AG08396 (cell line): ENCODE measurements at regions not wholly inside any gene's neighbourhood (a gene's known extent, or its start where the extent isn't known, plus 50 kb on each side); places are given as distances from the start of the nearest gene placed in this dataset.
"Not testable (repeated sequence)": the region's sequence is repeated elsewhere in the genome, so short reads cannot be mapped to it uniquely, and the experiment has no call there.

Experiments
- DNase-seq: peaks from one replicate; pipeline ENCODE4 v3.0.0; 2012; ENCODE audit warnings: low spot score, mixed read lengths

DNA sequence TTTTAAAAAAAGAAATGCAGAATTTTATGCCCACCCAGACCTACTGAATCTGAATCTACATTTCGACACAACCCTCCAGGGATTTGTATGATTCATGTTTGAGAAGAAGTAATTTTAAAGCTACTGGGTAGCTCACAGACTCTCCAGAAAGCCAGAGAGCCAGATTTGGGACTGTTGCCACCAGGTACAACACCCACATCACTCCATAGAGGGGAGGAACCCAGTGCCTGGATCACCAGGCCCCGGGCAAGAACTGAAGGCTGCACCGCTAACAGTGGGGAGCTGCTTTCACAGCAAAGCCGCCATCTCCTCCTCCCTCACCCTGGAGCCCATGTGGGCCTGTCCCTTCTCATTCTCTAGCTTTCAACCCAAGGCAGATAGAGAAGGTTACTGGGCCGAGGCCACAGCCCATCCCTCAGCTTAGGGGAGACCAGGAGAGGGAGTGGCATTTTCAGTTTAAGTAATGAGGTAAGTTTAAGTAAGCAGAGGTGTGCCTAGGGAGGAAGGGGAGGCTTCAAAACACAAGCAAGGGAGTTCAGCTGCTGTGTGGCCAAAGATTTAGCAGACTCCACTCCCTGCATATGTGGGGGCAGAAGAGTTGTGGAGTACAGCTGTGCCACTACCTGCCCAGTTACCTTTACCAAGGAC is 109.8 kb downstream of the IL12A start:
- DNase-seq = no peak

DNA sequence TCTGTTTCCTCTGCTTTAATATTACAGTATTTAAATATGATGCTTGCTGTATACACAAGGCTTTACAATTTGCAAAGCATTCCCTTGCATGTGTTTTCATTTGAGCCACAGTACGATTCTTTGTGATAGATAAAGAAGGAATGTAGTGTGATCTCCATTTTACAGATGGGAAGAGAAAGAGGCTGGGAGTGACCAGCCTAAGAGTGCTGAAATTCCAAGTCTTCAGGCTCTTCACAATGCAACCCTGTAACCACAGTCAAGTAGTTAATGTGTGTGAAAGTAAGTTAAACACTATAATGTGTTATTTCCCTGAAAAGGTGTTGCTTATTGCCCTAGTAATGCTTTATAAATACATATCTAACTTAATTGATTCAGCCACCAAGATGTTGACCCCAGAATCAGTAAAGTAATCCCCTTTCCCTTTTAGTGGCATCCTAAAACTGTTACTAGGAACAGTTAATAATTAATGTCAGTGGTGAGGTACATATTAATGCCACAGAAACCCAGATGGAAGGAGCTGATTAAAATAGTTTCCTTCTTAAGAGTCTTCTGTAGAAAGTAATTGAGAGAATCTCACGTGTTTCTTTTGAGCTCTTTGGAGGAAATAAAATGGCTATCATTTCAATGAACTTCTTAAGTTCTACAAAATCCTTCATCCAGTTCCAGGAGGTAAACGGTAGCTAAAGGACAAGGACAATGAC is 110.4 kb downstream of the IL12A start:
- DNase-seq = no peak

DNA sequence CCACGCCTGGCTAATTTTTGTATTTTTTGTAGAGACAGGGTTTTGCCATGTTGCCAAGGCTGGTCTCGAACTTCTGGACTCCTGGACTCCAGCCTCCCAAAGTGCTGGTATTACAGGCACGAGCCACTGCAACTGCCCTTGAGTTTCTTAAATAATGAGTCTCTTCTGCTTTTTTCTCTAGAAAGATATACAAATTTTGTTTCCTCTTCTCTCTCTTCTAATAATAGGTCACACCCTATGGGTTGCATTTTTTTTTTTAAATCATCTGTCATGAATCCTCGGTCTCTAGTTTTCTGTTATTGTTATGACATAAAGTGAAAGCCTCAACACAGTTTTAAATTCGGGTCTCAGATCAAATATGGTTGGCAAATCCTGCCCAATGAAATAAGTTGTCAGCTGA is 111.2 kb downstream of the IL12A start:
- DNase-seq = no peak

DNA sequence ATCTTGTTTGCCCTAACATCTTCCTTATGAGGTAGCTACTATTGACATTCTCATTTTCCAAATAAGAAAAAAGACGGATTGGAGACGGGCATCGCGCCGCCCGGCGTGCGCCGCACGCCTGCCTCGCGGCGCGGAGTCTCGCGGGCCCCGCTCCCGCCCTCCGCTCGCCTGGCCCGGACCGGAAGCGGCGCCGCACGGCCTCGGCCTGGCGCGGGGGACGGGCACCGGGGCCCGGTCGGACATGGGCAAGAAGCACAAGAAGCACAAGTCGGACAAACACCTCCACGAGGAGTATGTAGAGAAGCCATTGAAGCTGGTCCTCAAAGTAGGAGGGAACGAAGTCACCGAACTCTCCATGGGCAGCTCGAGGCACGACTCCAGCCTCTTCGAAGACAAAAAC is 112.0 kb downstream of the IL12A start:
- no peak for DNase-seq

DNA sequence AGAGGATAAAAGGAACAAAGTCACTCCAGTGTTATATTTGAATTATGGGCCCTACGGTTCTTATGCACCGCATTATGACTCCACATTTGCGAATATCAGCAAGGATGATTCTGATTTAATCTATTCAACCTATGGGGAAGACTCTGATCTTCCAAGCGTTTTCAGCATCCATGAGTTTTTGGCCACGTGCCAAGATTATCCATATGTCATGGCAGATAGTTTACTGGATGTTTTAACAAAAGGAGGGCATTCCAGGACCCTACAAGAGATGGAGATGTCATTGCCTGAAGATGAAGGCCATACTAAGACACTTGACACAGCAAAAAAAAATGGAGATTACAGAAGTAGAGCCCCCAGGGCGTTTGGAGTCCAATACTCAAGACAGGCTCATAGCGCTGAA is 113.4 kb downstream of the IL12A start:
- DNase-seq = not testable (repeated sequence)

DNA sequence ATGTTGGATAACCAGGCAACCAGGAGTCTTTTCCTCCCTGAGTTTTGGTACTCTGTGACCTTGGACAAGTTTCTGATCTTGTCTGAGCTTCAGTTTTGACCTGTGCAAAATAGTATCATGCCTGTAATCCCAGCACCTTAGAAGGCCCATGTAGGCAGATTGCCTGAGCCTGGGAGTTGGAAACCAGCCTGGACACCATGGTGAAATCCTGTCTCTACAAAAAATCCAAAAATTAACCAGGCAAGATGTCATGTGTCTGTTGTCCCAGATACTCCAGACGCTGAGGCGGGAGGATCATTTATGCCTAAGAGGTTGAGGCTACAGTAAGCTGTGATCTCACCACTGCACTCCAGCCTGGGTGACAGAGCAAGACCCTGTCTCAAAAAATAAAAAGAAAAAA is 114.8 kb downstream of the IL12A start:
- no peak for DNase-seq

DNA sequence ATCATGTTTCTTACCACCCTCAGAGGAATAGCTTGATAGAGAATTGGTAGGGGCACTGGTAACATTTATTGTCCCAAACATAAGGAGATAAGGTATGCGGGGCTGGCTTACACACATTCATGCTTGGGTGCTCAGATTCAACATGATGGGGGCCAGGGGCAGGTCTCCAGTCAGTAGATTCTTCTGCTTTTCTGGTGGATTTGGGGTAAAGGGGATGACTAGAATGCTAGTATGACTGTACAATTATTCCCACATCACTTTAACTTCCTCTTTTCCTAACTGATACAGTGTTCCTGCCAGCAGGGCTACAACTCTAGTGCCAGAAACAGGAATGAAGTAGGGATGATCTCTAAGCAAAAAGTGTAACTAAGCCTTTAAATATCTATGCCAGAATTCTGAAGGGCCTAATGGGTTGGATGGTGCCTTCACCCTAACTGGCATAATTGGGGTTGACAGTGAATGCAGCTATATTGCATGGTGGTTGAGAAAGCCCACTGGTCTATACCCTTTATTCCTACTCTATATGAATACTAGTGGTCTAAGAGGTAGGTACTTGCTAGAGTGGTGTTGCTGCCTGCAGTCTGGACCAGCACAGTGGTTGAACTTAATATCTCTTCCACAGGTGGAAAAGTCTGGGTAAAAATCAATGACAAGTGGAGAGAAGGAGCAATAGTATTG is 117.4 kb downstream of the IL12A start:
- no peak for DNase-seq

DNA sequence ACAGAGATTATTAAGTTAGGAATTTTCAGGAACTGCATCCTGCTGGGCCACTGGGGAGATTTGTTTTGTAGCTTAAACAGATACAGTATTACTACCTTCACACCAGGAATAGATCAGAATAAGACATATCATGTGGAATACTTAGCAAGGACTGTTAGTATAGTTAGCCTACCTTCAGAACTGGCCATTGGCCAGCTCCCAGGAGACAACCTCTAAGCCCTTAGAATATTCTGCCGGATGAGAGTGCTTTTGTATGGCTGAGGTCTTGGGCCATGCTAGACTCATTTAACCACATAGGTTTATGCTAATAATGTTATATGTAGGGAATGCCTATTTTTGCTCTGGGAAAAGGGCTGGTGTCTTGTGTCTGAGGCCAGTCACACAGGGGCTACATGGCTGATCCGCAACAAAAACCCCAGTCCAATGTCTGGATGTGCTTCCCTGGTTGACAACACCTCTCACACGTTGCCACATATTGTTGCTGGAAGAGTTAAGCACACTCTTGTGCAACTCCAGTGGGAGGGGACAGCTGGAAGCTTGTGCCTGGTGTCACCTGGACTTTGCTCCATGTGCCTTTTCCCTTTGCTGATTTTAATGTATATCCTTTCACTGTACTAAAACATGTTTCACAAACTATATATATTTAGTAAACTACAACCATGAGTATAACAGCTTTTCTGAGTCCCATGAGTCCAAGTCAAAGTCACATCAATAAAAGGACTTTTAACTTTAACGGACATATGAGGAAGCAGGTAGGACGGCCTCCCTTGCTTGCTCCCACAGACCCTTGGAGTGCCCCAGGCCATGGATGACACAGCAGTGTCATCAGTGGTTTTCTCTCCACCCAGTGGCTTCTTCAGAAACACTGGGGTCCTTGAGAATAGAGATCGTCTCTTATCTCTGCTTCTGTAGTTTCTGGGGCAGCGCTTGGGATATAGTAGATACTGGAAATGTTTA is 118.0 kb upstream of the C3orf80 start:
- DNase-seq = no peak

DNA sequence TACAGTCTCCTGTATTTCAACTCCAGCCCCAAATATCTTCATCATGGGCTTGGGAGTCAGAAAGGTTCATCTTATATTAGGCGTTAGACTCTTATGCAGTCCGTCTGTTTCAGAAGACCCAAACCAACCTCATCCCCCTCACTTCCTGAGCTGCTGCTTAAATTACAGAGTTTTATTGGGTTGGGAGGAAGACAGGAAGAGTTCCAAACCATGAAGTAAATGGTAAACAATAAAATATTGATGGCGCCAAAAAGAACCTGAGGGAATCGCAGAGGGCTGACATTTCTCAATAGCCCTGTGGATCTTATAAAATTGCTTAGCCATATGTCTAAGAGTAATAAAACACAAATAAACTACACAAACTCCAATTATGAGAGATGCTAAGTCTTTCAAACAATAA is 116.9 kb upstream of the C3orf80 start:
- DNase-seq = no peak

DNA sequence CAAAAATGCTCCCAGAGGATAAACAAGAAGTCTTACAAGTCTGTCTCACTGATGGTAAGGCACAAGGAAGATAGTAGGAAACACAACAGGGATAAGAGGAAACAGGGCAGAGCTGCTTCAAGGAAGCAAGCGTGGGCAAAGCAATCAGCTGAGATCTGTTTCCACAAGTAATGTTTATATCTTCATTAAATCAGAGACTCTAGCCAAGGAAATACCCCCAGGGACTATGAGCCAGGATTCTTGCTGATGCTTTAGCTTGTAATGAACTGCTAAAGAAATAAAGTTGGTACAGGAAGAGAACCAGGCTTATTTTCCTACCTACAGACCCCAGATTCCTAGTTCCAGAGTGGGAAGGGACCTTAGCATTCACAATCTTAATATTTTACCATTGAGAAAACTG is 112.7 kb upstream of the C3orf80 start:
- DNase-seq = no peak

DNA sequence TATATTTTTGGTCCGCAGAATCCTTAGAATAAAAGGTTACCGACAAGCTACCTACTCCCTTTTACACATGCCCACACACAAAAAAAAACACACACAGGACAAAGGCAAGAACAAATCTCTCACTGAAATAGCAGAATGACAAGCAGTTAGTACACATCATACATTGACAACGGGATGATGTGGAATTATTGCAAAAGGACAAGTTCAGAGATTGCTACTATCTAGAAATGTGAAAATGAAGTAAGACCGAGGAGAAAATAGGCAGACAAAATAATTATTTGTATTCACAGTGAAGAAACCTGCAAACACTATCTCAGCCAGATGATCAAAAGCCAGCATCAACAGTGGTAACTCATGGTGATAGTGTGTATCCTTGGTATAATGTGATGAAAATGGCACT is 112.2 kb upstream of the C3orf80 start:
- no peak for DNase-seq

DNA sequence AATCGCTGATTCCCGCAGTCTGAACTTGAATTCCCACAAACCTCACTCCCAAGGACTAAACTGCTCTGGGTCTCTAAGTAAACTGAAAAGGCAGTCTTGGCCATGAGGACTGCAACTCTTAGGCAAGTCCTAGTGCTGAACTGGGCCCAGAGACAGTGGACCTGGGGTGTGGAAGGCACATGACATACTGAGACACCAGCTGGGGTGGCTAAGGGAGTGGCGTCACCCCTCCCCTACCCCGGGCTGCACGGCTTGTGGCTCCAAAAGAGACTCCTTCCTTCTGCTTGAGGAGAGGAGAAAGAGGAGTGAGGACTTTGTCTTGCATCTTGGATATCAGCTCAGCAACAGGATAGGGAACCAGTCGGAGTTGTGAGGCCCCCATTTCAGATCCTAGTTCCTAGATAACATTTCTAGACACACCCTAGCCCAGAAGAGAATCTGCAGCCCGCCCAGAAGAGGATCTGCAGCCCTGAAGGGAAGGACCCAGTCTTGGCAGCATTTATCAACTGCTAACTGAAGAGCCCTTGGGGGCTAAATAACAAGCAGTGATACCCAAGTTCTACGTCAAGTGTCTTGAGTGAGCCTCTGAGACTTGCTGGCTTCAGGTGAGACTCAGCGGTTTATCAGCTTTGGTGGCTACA is 110.7 kb upstream of the C3orf80 start:
- DNase-seq = no peak

DNA sequence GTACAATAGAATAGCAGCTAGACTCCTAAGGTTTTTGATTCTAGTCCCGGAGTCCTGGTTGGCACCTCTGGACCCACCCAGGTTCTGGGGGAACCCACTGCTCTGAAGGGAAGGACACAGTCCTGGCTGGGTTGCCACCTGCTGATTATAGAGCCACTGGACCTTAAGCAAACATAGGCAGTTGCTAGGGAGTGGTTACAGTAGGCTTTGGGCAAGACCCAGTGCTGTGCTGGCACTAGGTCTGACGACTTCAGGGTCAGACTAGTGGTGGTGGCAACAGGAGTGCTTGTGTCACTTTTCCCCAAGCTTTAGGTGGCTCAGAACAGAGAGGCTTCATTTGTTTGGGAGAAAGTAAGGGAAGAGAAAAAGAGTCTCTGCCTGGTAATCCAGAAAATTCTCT is 109.8 kb upstream of the C3orf80 start:
- no peak for DNase-seq

DNA sequence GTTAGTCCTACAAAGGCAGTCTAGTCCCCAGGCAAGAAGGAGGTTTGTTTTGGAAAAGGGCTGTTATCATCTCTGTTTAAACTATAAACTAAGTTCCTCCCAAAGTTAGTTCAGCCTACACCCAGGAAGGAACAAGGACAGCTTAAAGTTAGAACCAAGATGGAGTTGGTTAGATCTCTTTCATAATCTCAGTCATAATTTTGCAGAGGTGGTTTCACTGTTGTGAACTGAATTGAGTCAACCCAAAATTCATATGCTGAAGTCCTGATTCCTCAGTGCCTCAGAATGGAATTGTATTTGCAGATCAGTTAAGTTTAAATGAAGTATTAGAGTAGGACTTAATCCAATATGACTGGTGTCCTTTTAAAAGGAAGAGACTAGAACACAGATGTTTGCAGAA is 101.0 kb upstream of the C3orf80 start:
- no peak for DNase-seq

DNA sequence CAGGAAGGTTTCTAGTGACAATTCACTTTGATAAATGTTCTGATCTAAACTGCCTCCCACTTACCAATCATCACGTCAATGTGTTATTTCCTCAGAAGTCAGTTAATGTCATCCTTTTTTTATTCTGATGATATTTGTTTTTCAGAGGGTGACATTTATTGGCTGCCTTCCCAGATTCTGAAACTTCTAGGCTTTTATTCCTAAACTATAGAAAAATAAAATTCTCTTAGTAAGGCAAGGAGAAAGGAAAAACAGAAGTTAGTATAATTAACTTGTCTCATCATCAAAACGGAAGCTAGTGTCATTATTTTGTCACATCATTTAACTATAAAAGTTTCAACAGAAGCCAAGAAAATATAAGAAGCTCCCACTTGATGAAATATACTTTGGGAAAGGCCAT is 100.0 kb upstream of the C3orf80 start:
- DNase-seq = no peak

DNA sequence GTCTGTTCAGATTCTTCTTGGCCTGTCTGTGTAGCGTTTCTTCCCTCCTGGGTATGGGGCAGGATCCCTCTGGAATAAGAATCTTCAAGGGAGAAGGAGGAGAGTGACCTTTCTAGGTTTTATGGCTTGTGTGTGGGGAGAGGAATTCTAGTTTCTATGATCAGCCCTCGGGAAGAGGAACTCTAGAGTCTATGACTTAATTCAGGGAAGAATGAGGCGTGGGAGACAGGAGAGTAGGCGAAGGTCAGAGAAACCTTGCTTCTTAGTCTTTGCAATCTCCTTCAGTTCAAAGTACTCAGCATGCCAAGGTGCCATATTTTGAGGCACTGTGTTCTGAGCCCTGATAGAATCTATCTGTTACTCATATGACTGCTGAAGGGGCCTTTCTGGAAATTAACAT is 99.2 kb upstream of the C3orf80 start:
- no peak for DNase-seq

DNA sequence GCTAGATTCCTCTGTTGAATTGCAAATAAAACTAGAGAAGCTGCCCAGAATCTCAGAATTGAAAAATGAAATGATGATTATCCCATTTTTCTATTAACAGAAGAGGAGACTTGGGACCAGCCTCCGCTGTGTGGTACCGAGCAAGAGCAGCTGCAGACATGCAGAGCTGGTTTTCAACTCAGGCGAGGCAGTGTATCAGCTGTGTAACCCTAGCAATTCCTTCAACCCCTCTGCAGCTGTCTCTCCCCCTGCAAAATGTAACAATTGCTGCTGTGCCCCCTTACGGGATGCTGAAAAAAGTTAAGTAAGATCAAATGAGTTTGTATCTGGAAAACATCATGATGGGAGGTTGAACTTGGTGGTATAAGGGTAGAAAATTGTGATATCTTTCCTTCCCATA is 98.5 kb upstream of the C3orf80 start:
- no peak for DNase-seq

DNA sequence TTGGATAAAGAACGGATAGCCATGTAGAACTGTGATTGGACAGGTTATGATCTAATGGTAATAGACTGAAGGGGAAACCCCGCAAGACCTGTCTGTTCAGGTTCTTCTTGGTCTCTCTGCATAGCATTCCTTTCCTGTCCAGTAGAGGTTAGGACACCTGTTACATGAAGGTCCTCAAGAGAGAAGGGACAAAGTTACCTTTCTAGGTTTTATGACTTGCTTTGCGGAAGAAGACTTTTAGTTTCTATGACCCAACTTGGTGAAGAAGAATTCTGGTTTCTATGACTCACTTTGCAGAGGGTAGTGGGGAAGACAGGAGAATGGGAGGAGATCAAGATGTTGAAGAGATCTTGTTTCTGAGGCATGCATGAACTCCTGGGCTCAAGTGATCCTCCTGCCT is 97.9 kb upstream of the C3orf80 start:
- no peak for DNase-seq

DNA sequence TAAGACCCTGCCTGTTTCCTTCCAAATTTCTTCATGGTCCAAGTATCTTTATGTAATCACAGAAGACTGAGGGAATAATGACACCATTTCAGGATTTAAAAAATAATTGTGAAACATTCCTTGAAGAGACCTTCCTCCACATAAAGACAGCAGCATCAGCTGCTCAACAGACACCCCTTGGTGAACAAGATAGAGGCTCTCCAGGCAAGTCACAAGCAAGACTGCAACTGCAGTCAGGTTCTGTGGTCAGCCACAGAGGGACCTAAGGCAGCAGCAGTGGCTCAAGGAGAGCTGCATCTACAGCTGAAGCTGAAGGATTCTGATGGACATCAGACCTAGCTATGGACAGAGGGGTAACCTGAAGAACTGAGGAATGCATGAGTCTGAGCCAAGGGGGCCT is 97.2 kb upstream of the C3orf80 start:
- no peak for DNase-seq

DNA sequence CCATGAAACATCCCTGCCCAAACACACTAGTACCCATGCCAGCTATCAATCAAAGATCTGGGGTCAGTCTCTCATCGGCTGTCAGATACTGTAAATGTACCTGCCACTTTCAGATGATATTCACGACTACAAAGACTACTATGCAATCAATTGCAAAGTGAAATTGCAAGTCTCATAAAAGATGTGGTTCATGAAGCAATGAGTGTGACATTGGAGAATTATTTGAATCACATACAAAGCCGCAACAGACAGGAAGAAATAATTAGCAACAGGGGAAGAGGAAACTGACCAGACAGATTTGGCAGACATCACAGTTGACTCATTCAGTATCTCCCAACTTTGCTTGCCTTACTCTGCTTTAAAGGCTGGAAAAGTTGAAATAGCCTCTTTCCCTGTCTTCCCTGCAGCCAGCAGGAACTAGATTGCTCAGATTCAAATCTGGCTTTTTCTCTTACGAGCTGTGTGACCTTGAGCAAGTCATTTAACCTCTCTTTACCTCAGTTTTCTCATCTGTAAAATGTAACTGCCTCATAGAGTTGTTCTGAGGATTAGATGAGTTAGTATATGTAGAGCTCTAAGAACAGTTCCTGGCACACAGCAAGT is 95.7 kb upstream of the C3orf80 start:
- peak; percentile 75 for DNase-seq

DNA sequence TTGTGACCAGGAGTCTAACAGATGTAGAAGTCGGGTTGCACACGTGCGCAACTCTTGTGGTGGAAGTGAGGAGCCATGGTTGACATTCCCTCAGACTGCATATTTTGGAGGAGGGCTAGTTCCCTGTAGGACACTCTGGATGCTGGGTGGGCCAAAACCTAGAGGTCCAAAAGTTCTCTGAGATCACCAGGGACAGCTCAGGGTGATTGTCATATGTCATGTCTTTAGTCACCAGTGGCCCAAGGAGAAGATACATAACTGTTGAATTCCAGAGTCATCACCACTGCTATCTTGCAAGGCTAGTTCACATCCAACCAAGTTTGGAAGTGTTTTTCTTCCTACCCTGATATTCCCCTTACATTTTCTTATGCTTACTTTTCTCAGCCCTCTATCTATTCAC is 95.2 kb upstream of the C3orf80 start:
- DNase-seq = no peak

DNA sequence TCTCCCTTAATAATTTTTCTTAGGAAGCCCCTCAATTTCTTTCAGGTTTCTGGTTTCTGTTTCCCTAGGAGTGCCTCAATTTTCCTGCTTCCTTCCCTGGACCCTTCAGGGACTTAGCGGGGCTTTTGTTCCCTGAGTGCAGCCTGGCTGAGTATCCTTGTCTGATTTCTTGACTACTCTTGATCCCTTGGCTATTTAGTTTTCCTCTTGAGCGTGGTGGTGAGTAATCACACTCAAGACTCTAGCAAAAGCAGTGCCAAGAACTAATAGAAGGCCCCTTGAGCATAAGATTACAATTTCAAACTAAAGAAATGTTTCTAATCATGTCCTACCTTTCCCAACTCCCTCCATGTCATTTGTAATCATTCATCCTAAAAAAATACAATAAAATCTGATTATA is 94.3 kb upstream of the C3orf80 start:
- DNase-seq = no peak
